Peyer's patch (tissue), 4 donors: ENCODE measurements at regions not wholly inside any gene's neighbourhood (a gene's known extent, or its start where the extent isn't known, plus 50 kb on each side); places are given as distances from the start of the nearest gene placed in this dataset.

ENCODE experiments used
- DNase-seq, 3 donors: peaks; one replicate each; pipeline ENCODE4 v3.0.0-alpha.2; 2017 to 2019
- H3K27ac ChIP-seq, 4 donors: fragments of 200-600 bp; sonication (generic); one replicate each; pipeline ENCODE4 v1.5.1; 2016 to 2019
- H3K27me3 ChIP-seq, 2 donors: fragments of 200-600 bp; sonication (generic); one replicate each; pipeline ENCODE4 v1.5.1; 2019
- H3K36me3 ChIP-seq, 3 donors: fragments of 200-600 bp; sonication (generic); one replicate each; pipeline ENCODE4 v1.5.1; 2016 to 2019
- H3K4me1 ChIP-seq, 4 donors: fragments of 200-600 bp; sonication (generic); one replicate each; pipeline ENCODE4 v1.5.1; 2016 to 2019
- H3K4me3 ChIP-seq, 4 donors: fragments of 200-600 bp; sonication (generic); 1 replicate in 3 of 4; 2 replicates in 1 of 4; pipeline ENCODE4 v1.5.1; 2016 to 2019; ENCODE audit warnings: mild to moderate bottlenecking in 1 of 4
- H3K9me3 ChIP-seq, 4 donors: fragments of 200-600 bp; sonication (generic); one replicate each; pipeline ENCODE4 v1.5.1; 2016 to 2019; ENCODE audit warnings: mild to moderate bottlenecking in 1 of 4
- CTCF ChIP-seq, 6 experiments: fragments of 450-650 bp in 4 of 6; fragments of 200-600 bp in 2 of 6; sonication (generic) in 1 of 6; IDR thresholded peaks; one replicate each; pipeline ENCODE4 v1.5.1; 2017 to 2019; ENCODE audit warnings: antibody characterized with exemption in 6 of 6, mild to moderate bottlenecking in 3 of 6, moderate library complexity in 1 of 6
- POLR2A ChIP-seq, 2 donors: fragments of 450-650 bp; IDR thresholded peaks; one replicate each; pipeline ENCODE4 v1.5.1; 2017; ENCODE audit warnings: antibody characterized with exemption in 2 of 2, mild to moderate bottlenecking in 2 of 2, moderate library complexity in 2 of 2

- H3K27ac ChIP-seq, result peak overlapping the region in 2 of 4 donors; percentile 40 to 74
- DNase-seq, result peak; percentile 41 to 56 (median 50)
Observed at GRCh38 chr21:45592208-45592619, 50.0 kb upstream of the SLC19A1 start.

GRCh38 chr21:45592626-45593134, 50.4 kb upstream of the SLC19A1 start:
- TF ChIP-seq CTCF (IDR thresholded peaks at IDR 0.05) (no peak), POLR2A (IDR thresholded peaks at IDR 0.05) (no peak)
- Histone ChIP-seq H3K9me3 (no peaks in the 10 kb centered on the region), H3K27ac (peak overlapping the region in 3 of 4 donors; percentile 35 to 40 (median 39)), H3K36me3 (no peaks in the 10 kb centered on the region), H3K27me3 (no peaks in the 10 kb centered on the region), H3K4me1 (peaks cover 0 to 19% (median 4%) of the 10 kb centered on the region in 4 donors), H3K4me3 (no peak overlapping the region)
- DNase-seq, result peak in 2 of 3 donors; percentile 26

More at GRCh38 chr21:45592208-45592619, 50.0 kb upstream of the SLC19A1 start:
- Histone ChIP-seq H3K9me3 (no peaks in the 10 kb centered on the region), H3K4me1 (peaks cover 0 to 19% (median 4%) of the 10 kb centered on the region in 4 donors), H3K27me3 (no peaks in the 10 kb centered on the region), H3K4me3 (no peak overlapping the region), H3K36me3 (no peaks in the 10 kb centered on the region)
- TF ChIP-seq CTCF (IDR thresholded peaks at IDR 0.05) (no peak), POLR2A (IDR thresholded peaks at IDR 0.05) (no peak)

GRCh38 chr21:45593162-45594022, 50.1 kb upstream of the PCBP3 start:
- H3K36me3 ChIP-seq, result no peaks in the 10 kb centered on the region
- H3K4me1 ChIP-seq, result peaks cover 0 to 19% (median 4%) of the 10 kb centered on the region in 4 donors
- TF ChIP-seq POLR2A (IDR thresholded peaks at IDR 0.05), result no peak
- TF ChIP-seq CTCF (IDR thresholded peaks at IDR 0.05), result no peak
- no peak overlapping the region for H3K4me3 ChIP-seq
- H3K27ac ChIP-seq, result peak overlapping the region in 2 of 4 donors; percentile 35 to 39
- H3K9me3 ChIP-seq, result no peaks in the 10 kb centered on the region
- no peaks in the 10 kb centered on the region for H3K27me3 ChIP-seq
- DNase-seq, result peak in 2 of 3 donors; percentile 39 to 45
